Panc1 (cell line): ENCODE measurements at regions not wholly inside any gene's neighbourhood (a gene's known extent, or its start where the extent isn't known, plus 50 kb on each side); places are given as distances from the start of the nearest gene placed in this dataset.

Experiments used
- SIN3A ChIP-seq: IDR thresholded peaks from 2 replicates; pipeline ENCODE4 v1.6.1; 2012; ENCODE audit warnings: low read depth, mild to moderate bottlenecking, low read length, moderate library complexity, borderline replicate concordance; ENCODE audit not compliant: insufficient read depth
- TCF7L2 ChIP-seq: IDR thresholded peaks from 2 replicates; pipeline ENCODE4 v1.6.1; 2011; ENCODE audit warnings: mild to moderate bottlenecking, low read depth, low read length, inconsistent platforms
- TF ChIP-seq, protein P1 (sequence below): fragments of 450-650 bp; IDR thresholded peaks from 2 replicates; pipeline ENCODE4 v1.5.1; 2017; ENCODE audit warnings: mild to moderate bottlenecking
- TF ChIP-seq, protein P2 (sequence below), 2 experiments: IDR thresholded peaks; 2 replicates each; pipeline ENCODE4 v1.6.1; 2011 to 2012; ENCODE audit warnings: low read depth in 2 of 2, control low read depth in 1 of 2, low read length in 1 of 2, mild to moderate bottlenecking in 1 of 2, moderate library complexity in 1 of 2; ENCODE audit not compliant: insufficient read depth in 1 of 2

DNA sequence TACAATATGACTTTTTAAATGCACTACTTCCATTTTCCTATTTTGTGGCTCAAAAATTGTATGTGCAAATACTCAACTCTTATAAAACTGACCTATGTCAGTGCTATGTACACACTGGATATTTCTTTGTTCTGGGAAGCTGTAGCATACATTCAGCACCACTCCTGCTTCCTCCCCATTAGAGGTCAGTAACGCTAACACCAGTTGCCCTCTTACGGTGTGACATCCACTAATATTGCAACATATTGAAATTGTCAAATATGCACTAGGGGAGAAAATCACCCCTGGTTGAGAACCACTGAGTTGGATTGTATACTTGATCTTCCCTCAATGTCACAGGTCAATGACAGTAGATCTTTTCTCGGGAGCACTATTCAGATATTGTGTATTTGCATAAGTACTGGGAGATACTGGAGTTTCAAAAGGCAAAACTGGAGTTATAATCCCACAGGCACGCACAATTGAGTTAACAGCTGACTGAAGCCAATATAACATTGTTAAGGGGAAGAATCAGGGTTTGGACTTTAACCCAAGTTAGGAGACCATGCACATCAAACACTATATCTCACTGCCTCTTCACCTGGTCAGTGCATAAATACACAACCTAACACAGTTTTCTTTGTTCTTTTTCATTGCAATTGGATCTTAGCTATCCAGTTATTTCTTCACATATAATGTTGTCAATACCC lies 1276.5 kb upstream of the MIR17HG start:
- TF ChIP-seq, protein P1, sequence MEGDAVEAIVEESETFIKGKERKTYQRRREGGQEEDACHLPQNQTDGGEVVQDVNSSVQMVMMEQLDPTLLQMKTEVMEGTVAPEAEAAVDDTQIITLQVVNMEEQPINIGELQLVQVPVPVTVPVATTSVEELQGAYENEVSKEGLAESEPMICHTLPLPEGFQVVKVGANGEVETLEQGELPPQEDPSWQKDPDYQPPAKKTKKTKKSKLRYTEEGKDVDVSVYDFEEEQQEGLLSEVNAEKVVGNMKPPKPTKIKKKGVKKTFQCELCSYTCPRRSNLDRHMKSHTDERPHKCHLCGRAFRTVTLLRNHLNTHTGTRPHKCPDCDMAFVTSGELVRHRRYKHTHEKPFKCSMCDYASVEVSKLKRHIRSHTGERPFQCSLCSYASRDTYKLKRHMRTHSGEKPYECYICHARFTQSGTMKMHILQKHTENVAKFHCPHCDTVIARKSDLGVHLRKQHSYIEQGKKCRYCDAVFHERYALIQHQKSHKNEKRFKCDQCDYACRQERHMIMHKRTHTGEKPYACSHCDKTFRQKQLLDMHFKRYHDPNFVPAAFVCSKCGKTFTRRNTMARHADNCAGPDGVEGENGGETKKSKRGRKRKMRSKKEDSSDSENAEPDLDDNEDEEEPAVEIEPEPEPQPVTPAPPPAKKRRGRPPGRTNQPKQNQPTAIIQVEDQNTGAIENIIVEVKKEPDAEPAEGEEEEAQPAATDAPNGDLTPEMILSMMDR, result no peak
- no peak for TF ChIP-seq TCF7L2
- TF ChIP-seq SIN3A, result no peak
- TF ChIP-seq, protein P2, sequence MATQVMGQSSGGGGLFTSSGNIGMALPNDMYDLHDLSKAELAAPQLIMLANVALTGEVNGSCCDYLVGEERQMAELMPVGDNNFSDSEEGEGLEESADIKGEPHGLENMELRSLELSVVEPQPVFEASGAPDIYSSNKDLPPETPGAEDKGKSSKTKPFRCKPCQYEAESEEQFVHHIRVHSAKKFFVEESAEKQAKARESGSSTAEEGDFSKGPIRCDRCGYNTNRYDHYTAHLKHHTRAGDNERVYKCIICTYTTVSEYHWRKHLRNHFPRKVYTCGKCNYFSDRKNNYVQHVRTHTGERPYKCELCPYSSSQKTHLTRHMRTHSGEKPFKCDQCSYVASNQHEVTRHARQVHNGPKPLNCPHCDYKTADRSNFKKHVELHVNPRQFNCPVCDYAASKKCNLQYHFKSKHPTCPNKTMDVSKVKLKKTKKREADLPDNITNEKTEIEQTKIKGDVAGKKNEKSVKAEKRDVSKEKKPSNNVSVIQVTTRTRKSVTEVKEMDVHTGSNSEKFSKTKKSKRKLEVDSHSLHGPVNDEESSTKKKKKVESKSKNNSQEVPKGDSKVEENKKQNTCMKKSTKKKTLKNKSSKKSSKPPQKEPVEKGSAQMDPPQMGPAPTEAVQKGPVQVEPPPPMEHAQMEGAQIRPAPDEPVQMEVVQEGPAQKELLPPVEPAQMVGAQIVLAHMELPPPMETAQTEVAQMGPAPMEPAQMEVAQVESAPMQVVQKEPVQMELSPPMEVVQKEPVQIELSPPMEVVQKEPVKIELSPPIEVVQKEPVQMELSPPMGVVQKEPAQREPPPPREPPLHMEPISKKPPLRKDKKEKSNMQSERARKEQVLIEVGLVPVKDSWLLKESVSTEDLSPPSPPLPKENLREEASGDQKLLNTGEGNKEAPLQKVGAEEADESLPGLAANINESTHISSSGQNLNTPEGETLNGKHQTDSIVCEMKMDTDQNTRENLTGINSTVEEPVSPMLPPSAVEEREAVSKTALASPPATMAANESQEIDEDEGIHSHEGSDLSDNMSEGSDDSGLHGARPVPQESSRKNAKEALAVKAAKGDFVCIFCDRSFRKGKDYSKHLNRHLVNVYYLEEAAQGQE (IDR thresholded peaks at IDR 0.05; ENCODE audit: insufficient read depth in 1 of 2, low read depth in 2 of 2, low read length in 1 of 2), result no peak
